IMR-90 (cell line): ENCODE measurements at regions not wholly inside any gene's neighbourhood (a gene's known extent, or its start where the extent isn't known, plus 50 kb on each side); places are given as distances from the start of the nearest gene placed in this dataset.

Source experiments
- ATAC-seq: fragments of 200-7000 bp; cut with Tn5 transposase; 2 replicates; pipeline ENCODE4 v1.9.1; 2020; ENCODE audit warnings: low read depth, mild to moderate bottlenecking, moderate library complexity
- BruUV-seq: library from RNA; stranded (reverse); fragments of 400-500 nt; replicated peaks from 2 replicates; lab custom pipeline; 2021; lab: Mats Ljungman, UMichigan
- CTCF ChIA-PET: fragments of 300-600 bp; formaldehyde crosslinking; extraction: SDS; loops from one replicate; lab custom pipeline; 2021; ENCODE audit warnings: antibody characterized with exemption; lab: Yijun Ruan, JAX
- POLR2A ChIA-PET: fragments of 300-600 bp; sonication (Branson Sonifier 250); formaldehyde crosslinking; loops from one replicate; lab custom pipeline; 2022; ENCODE audit warnings: antibody characterized with exemption; ENCODE audit not compliant: unreplicated experiment; lab: Charles Lee
- DNase-seq: peaks from one replicate; pipeline ENCODE4 v3.0.0; 2013
- H2AFZ ChIP-seq: replicated peaks from 2 replicates; pipeline ENCODE3; 2013; ENCODE audit warnings: low read length, mild to moderate bottlenecking; ENCODE audit not compliant: poor library complexity
- H2AK5ac ChIP-seq: 2 replicates; pipeline ENCODE4 v1.6.1; 2013; ENCODE audit warnings: low read depth, low read length, inconsistent platforms
- H2AK9ac ChIP-seq: replicated peaks from 2 replicates; pipeline ENCODE3; 2013; ENCODE audit warnings: mild to moderate bottlenecking, low read depth, low read length, moderate library complexity; ENCODE audit not compliant: poor library complexity
- H2BK120ac ChIP-seq: 2 replicates; pipeline ENCODE4 v1.6.1; 2013; ENCODE audit warnings: low read depth, low read length, inconsistent platforms
- H2BK15ac ChIP-seq: 3 replicates; pipeline ENCODE4 v1.6.1; 2013; ENCODE audit warnings: low read depth, low read length, inconsistent platforms
- H2BK20ac ChIP-seq: 2 replicates; pipeline ENCODE4 v1.6.1; 2013; ENCODE audit warnings: low read depth, mild to moderate bottlenecking, inconsistent platforms, low read length, moderate library complexity
- H2BK5ac ChIP-seq: 2 replicates; pipeline ENCODE4 v1.6.1; 2013; ENCODE audit warnings: mild to moderate bottlenecking, low read depth, low read length, inconsistent platforms; ENCODE audit not compliant: poor library complexity, severe bottlenecking
- H3K14ac ChIP-seq: replicated peaks from 2 replicates; pipeline ENCODE4 v1.6.1; 2013; ENCODE audit warnings: low read depth, low read length, inconsistent platforms
- H3K18ac ChIP-seq: 2 replicates; pipeline ENCODE4 v1.6.1; 2013; ENCODE audit warnings: low read depth, low read length, control low read depth
- H3K23ac ChIP-seq: 2 replicates; pipeline ENCODE4 v1.6.1; 2013; ENCODE audit warnings: low read depth, low read length, inconsistent platforms
- H3K27ac ChIP-seq: 2 replicates; pipeline ENCODE4 v1.5.1; 2013; ENCODE audit warnings: mild to moderate bottlenecking, control low read depth, low read length; ENCODE audit not compliant: insufficient read depth
- H3K27me3 ChIP-seq: 2 replicates; pipeline ENCODE4 v1.6.1; 2013; ENCODE audit warnings: low read length; ENCODE audit not compliant: control insufficient read depth, insufficient read depth
- H3K36me3 ChIP-seq: 2 replicates; pipeline ENCODE4 v1.6.1; 2013; ENCODE audit warnings: low read length, mixed read lengths; ENCODE audit not compliant: control insufficient read depth, insufficient read depth
- H3K4ac ChIP-seq: 2 replicates; pipeline ENCODE4 v1.6.1; 2013; ENCODE audit warnings: low read depth, low read length, inconsistent platforms
- H3K4me1 ChIP-seq: 2 replicates; pipeline ENCODE4 v1.6.1; 2013; ENCODE audit warnings: low read length, mixed read lengths; ENCODE audit not compliant: control insufficient read depth, insufficient read depth
- H3K4me2 ChIP-seq: 2 replicates; pipeline ENCODE4 v1.6.1; 2013; ENCODE audit warnings: low read depth, mild to moderate bottlenecking, control low read depth, low read length, moderate library complexity
- H3K4me3 ChIP-seq: 2 replicates; pipeline ENCODE4 v1.5.1; 2013; ENCODE audit warnings: low read depth, mild to moderate bottlenecking, control low read depth, low read length, moderate library complexity; ENCODE audit not compliant: insufficient read depth
- H3K56ac ChIP-seq: 2 replicates; pipeline ENCODE4 v1.6.1; 2013; ENCODE audit warnings: low read length, inconsistent platforms; ENCODE audit not compliant: insufficient read depth; ENCODE audit errors: extremely low read depth
- H3K79me1 ChIP-seq, 2 experiments: 2 replicates each; pipeline ENCODE4 v1.6.1; 2013; ENCODE audit warnings: low read length in 2 of 2, inconsistent platforms in 1 of 2, low read depth in 1 of 2
- H3K9ac ChIP-seq: 2 replicates; pipeline ENCODE4 v1.6.1; 2013; ENCODE audit warnings: low read depth, low read length, control low read depth
- H3K9me1 ChIP-seq: 2 replicates; pipeline ENCODE4 v1.6.1; 2013; ENCODE audit warnings: low read length, inconsistent platforms; ENCODE audit not compliant: insufficient read depth
- H3K9me3 ChIP-seq: 2 replicates; pipeline ENCODE4 v1.6.1; 2013; ENCODE audit warnings: low read length; ENCODE audit not compliant: control insufficient read depth, insufficient read depth
- H4K20me1 ChIP-seq: 2 replicates; pipeline ENCODE4 v1.6.1; 2013; ENCODE audit warnings: low read length, inconsistent platforms; ENCODE audit not compliant: insufficient read depth
- H4K5ac ChIP-seq: 2 replicates; pipeline ENCODE4 v1.6.1; 2013; ENCODE audit warnings: mild to moderate bottlenecking, low read depth, low read length, control low read depth
- H4K8ac ChIP-seq, 2 experiments: 2 replicates each; pipeline ENCODE4 v1.6.1; 2013; ENCODE audit warnings: low read depth in 2 of 2, low read length in 2 of 2, control low read depth in 1 of 2, inconsistent platforms in 1 of 2
- H4K91ac ChIP-seq: 2 replicates; pipeline ENCODE4 v1.6.1; 2013; ENCODE audit warnings: low read depth, low read length, inconsistent platforms; ENCODE audit not compliant: insufficient read depth
- CEBPB ChIP-seq: IDR thresholded peaks from 2 replicates; pipeline ENCODE4 v1.6.1; 2012; ENCODE audit warnings: low read depth, low read length, improper control_type of control experiment
- MAFK ChIP-seq: IDR thresholded peaks from 2 replicates; pipeline ENCODE4 v1.6.1; 2012; ENCODE audit warnings: low read depth, low read length, improper control_type of control experiment
- MXI1 ChIP-seq: IDR thresholded peaks from 2 replicates; pipeline ENCODE4 v1.6.1; 2012; ENCODE audit warnings: low read depth, mild to moderate bottlenecking, low read length, moderate library complexity, borderline replicate concordance
- WGBS, 2 experiments: methylation state at CpG; one replicate each; pipeline versions ENCODE4 v1.1.5 to v1.1.7; 2013; ENCODE audit warnings: missing lambda C conversion rate in 2 of 2; ENCODE audit not compliant: insufficient read length in 1 of 2; ENCODE audit errors: extremely low coverage in 2 of 2; 5-methylcytosine and 5-hydroxymethylcytosine counted together
- dilution Hi-C: fragments of 300-500 bp; cut with HindIII; formaldehyde crosslinking; loops from one replicate; pipeline ENCODE4 v1.14.3; 2018; ENCODE audit warnings: low sequenced_read_pairs; ENCODE audit not compliant: unreplicated experiment
- in situ Hi-C: fragments of 300-500 bp; cut with MboI; formaldehyde crosslinking; loops from 3 replicates; pipeline ENCODE4 v1.14.3; 2019; ENCODE audit warnings: low sequenced_read_pairs, inconsistent platforms, mixed read lengths
- intact Hi-C: fragments of 100-400 bp; cut with micrococcal nuclease; formaldehyde crosslinking; loops from 2 replicates; pipeline ENCODE4 v1.10.0; 2022

DNA sequence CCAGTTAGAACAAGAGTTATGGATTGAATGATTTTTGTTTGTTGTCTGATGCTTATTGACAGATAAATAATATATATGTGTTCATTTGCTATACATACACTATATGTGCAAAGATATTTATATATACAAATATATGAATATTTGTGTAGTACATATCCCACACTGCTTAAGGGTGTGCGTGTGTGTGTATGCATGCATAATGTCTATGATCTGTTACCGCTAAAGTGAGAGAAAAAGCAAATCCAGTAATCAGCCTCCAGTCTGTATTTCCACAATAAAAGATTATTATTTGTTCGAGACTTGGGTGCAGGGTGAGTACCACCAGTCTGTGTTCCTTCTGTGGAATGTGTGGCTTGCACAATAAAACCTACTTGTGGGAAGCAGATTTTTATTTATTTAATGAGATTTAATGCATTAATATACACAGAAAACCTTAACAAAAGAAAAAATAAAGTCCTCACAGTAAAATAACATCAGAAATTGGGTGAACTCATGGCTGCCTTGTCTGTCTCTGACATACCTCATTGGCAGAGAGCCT lies 366.0 kb upstream of the TBL1XR1 start:
- ATAC-seq (no peak), DNase-seq (peak; percentile 24)
- Histone ChIP-seq H4K5ac (no peak overlapping the region), H3K56ac (no peak overlapping the region), H2BK20ac (no peak overlapping the region), H4K91ac (no peak overlapping the region), H2BK15ac (no peak overlapping the region), H3K27me3 (no peaks in the 10 kb centered on the region), H2AFZ (no peak overlapping the region), H3K4me2 (no peak overlapping the region), H2BK5ac (no peak overlapping the region), H3K79me1 (no peaks in the 10 kb centered on the region), H3K18ac (no peak overlapping the region), H3K4me1 (peaks cover 2% of the 10 kb centered on the region; the same call in 1 of the 2 replicates), H2AK9ac (no peak overlapping the region), H3K9me3 (no peaks in the 10 kb centered on the region), H2BK120ac (no peak overlapping the region), H3K23ac (no peak overlapping the region), H3K9ac (no peak overlapping the region), H3K14ac (no peak overlapping the region), H3K27ac (no peak overlapping the region), H3K36me3 (no peaks in the 10 kb centered on the region), H3K4me3 (no peak overlapping the region), H3K9me1 (no peaks in the 10 kb centered on the region), H3K4ac (no peak overlapping the region), H4K8ac (no peak overlapping the region), H4K20me1 (no peaks in the 10 kb centered on the region), H2AK5ac (no peak overlapping the region)
- intact Hi-C loops (no loop called here), dilution Hi-C loops (no loop called here), in situ Hi-C loops (no loop called here)
- no peak for TF ChIP-seq MXI1
- no peak for TF ChIP-seq MAFK
- peak; percentile 53 for TF ChIP-seq CEBPB
- no CpG with 5 or more reads among the region's 3 CpGs for WGBS, 2 experiments
- BruUV-seq, result no TSS peak
- POLR2A ChIA-PET, result no interaction called here
- CTCF ChIA-PET, result no interaction called here
